ENCODE measurements at regions not wholly inside any gene's neighbourhood (a gene's known extent, or its start where the extent isn't known, plus 50 kb on each side); places are given as distances from the start of the nearest gene placed in this dataset.

- TF ChIP-seq CTCF (IDR thresholded peaks at IDR 0.05; ENCODE audit: poor library complexity, severe bottlenecking) = no peak
- TF ChIP-seq EZH2 (IDR thresholded peaks at IDR 0.05; ENCODE audit: borderline replicate concordance, insufficient read depth, low read length, poor library complexity, severe bottlenecking) = no peak
- TF ChIP-seq EP300 (conservative IDR thresholded peaks at IDR 0.05; ENCODE audit: poor library complexity, severe bottlenecking) = no peak
Observed at GRCh38 chr13:78139765-78140164, 221.1 kb upstream of the EDNRB start.

Data from neural cell (in vitro differentiated cells).